ENCODE measurements at regions not wholly inside any gene's neighbourhood (a gene's known extent, or its start where the extent isn't known, plus 50 kb on each side); places are given as distances from the start of the nearest gene placed in this dataset.

- H2BK12ac ChIP-seq (ENCODE audit: low read depth, low read length) = no peak overlapping the region
- FAIRE-seq = no peak
- 84% methylated on average over 1 of the region's 1 CpG; no CpG with 5 or more reads in 1 of the 2 experiments for WGBS, 2 experiments (ENCODE audit: extremely low coverage in 1 of 2, insufficient coverage in 1 of 2, insufficient read length in 1 of 2, insufficient replicate concordance in 2 of 2, low coverage in 1 of 2, low lambda C conversion rate in 2 of 2, missing lambda C conversion rate in 1 of 2)
- no peak overlapping the region for H3K23ac ChIP-seq (ENCODE audit: insufficient read length)
- ChIA-PET CTCF (ENCODE audit: partially characterized antibody) (interaction anchor here (0.6 to 1.9 kb wide), 4 partner anchors 10 to 1048 kb away, joined by 3 to 8 read pairs (median 4); no protein-coding TSS in a partner anchor), POLR2A (ENCODE audit: partially characterized antibody) (no interaction called here)
- DNase-seq (ENCODE audit: low read depth in 1 of 2, low spot score in 2 of 2) = no peak
- H3K56ac ChIP-seq (replicated peaks; ENCODE audit: insufficient read length, low read depth, low read length) = no peak overlapping the region
- H4K20me1 ChIP-seq (replicated peaks in 1 of 2; ENCODE audit: control insufficient read depth in 1 of 2, insufficient read depth in 2 of 2, low read length in 2 of 2) = no peaks in the 10 kb centered on the region
- H2AK5ac ChIP-seq (ENCODE audit: low read depth, low read length) = no peak overlapping the region
- H4K8ac ChIP-seq (ENCODE audit: extremely low read depth, insufficient read depth, low read length) = no peak overlapping the region
- H4K91ac ChIP-seq (replicated peaks; ENCODE audit: insufficient read length, low read length) = no peak overlapping the region
- no peak overlapping the region for H2BK5ac ChIP-seq (ENCODE audit: low read depth, low read length)
- peaks cover 0 to 6% (median 1%) of the 10 kb centered on the region in 4 experiments; a peak in 4 of 7 replicates for H3K4me1 ChIP-seq (replicated peaks in 1 of 4; ENCODE audit: control insufficient read depth in 3 of 4, insufficient read depth in 4 of 4, low read length in 3 of 4)
- H3K18ac ChIP-seq (ENCODE audit: extremely low read depth, low read length) = no peak overlapping the region
- H2AFZ ChIP-seq (ENCODE audit: low read length) = no peak overlapping the region
- H3K4me3 ChIP-seq (ENCODE audit: extremely low read depth in 1 of 4, insufficient read depth in 2 of 4, low read depth in 3 of 4, low read length in 4 of 4) = no peak overlapping the region
- no peak overlapping the region for H3K4me2 ChIP-seq (ENCODE audit: insufficient read depth in 1 of 2, low read depth in 2 of 2, low read length in 2 of 2)
- H4K5ac ChIP-seq (ENCODE audit: insufficient read length, low read depth, low read length) = no peak overlapping the region
- H2BK15ac ChIP-seq (ENCODE audit: low read length) = no peak overlapping the region
- H2BK120ac ChIP-seq (replicated peaks; ENCODE audit: low read depth, low read length) = no peak overlapping the region
- no peak overlapping the region for H3K4ac ChIP-seq (replicated peaks; ENCODE audit: insufficient read length, low read depth, low read length)
- H3K14ac ChIP-seq (ENCODE audit: insufficient read length) = no peak overlapping the region
- H3K36me3 ChIP-seq (ENCODE audit: control insufficient read depth in 2 of 4, insufficient read depth in 4 of 4, low read length in 3 of 4) = no peaks in the 10 kb centered on the region
- no peak overlapping the region for H2BK20ac ChIP-seq (ENCODE audit: low read length)
- H3K79me1 ChIP-seq (ENCODE audit: low read depth, low read length) = no peaks in the 10 kb centered on the region
- H3K9ac ChIP-seq (replicated peaks in 1 of 4; ENCODE audit: extremely low read depth in 1 of 4, low read depth in 3 of 4, low read length in 3 of 4) = no peak overlapping the region
- H3K79me2 ChIP-seq (ENCODE audit: control insufficient read depth in 1 of 2, insufficient read depth in 2 of 2, low read length in 2 of 2) = no peaks in the 10 kb centered on the region
- H3K23me2 ChIP-seq (ENCODE audit: low read depth, low read length) = no peaks in the 10 kb centered on the region
- no peaks in the 10 kb centered on the region for H3K9me3 ChIP-seq (ENCODE audit: insufficient read depth in 2 of 2, low read depth in 1 of 2, low read length in 1 of 2)
- TF ChIP-seq KDM1A (IDR thresholded peaks at IDR 0.05; ENCODE audit: borderline replicate concordance, low read length) (no peak), POLR2A (IDR thresholded peaks at IDR 0.05; ENCODE audit: control extremely low read depth in 1 of 2, low read depth in 2 of 2, low read length in 2 of 2) (no peak), TBP (IDR thresholded peaks at IDR 0.05; ENCODE audit: low read depth, low read length) (no peak)
- no peak overlapping the region for H3K27ac ChIP-seq (ENCODE audit: low read depth, low read length)
- no peaks in the 10 kb centered on the region for H3K27me3 ChIP-seq (replicated peaks in 1 of 4; ENCODE audit: control insufficient read depth in 3 of 4, extremely low read depth in 1 of 4, insufficient read depth in 3 of 4, low read length in 3 of 4)
Observed at GRCh38 chr10:25815236-25815635, 118.8 kb upstream of the MYO3A start.
